GM19023 (cell line): ENCODE measurements at regions not wholly inside any gene's neighbourhood (a gene's known extent, or its start where the extent isn't known, plus 50 kb on each side); places are given as distances from the start of the nearest gene placed in this dataset.
"Not testable (repeated sequence)": the region's sequence is repeated elsewhere in the genome, so short reads cannot be mapped to it uniquely, and the experiment has no call there.

Experiments used
- ATAC-seq: cut with Tn5 transposase; IDR thresholded peaks from one replicate; pipeline ENCODE4 v1.9.1; 2021; ENCODE audit warnings: mild to moderate bottlenecking, moderate library complexity; ENCODE audit not compliant: unreplicated experiment

GRCh38 chr3:44117239-44117638, 124.4 kb upstream of the TOPAZ1 start:
- ATAC-seq, result no peak

- ATAC-seq, result no peak
Measured at GRCh38 chr3:44117736-44118135, 124.0 kb upstream of the TOPAZ1 start.

- no peak for ATAC-seq
Measured at GRCh38 chr3:44120721-44121582, 120.7 kb upstream of the TOPAZ1 start.

GRCh38 chr3:44125246-44125645, 116.4 kb upstream of the TOPAZ1 start:
- ATAC-seq, result no peak

GRCh38 chr3:44125882-44126281, 115.8 kb upstream of the TOPAZ1 start:
- ATAC-seq, result no peak

GRCh38 chr3:44128057-44128775, 113.5 kb upstream of the TOPAZ1 start:
- no peak for ATAC-seq

- no peak for ATAC-seq
Measured at GRCh38 chr3:44130249-44130648, 111.4 kb upstream of the TOPAZ1 start.

GRCh38 chr3:44132061-44132460, 109.6 kb upstream of the TOPAZ1 start:
- ATAC-seq, result no peak

GRCh38 chr3:44132593-44132992, 109.1 kb upstream of the TOPAZ1 start:
- no peak for ATAC-seq

GRCh38 chr3:44136421-44136820, 105.3 kb upstream of the TOPAZ1 start:
- ATAC-seq, result no peak

GRCh38 chr3:44146073-44146472, 95.6 kb upstream of the TOPAZ1 start:
- no peak for ATAC-seq

- ATAC-seq, result no peak
Measured at GRCh38 chr3:44159696-44160300, 81.9 kb upstream of the TOPAZ1 start.

GRCh38 chr3:44160818-44161217, 80.9 kb upstream of the TOPAZ1 start:
- ATAC-seq, result no peak

- ATAC-seq, result no peak
Measured at GRCh38 chr3:44171891-44172290, 69.8 kb upstream of the TOPAZ1 start.

GRCh38 chr3:44172701-44173100, 69.0 kb upstream of the TOPAZ1 start:
- not testable (repeated sequence) for ATAC-seq

GRCh38 chr3:44173263-44173662, 68.4 kb upstream of the TOPAZ1 start:
- no peak for ATAC-seq

GRCh38 chr3:44175070-44175469, 66.6 kb upstream of the TOPAZ1 start:
- ATAC-seq, result no peak

- ATAC-seq, result no peak
Measured at GRCh38 chr3:44179246-44179645, 62.4 kb upstream of the TOPAZ1 start.

GRCh38 chr3:44184319-44184953, 57.2 kb upstream of the TOPAZ1 start:
- no peak for ATAC-seq

- no peak for ATAC-seq
Measured at GRCh38 chr3:44185396-44185915, 56.2 kb upstream of the TOPAZ1 start.

GRCh38 chr3:44186111-44186672, 55.5 kb upstream of the TOPAZ1 start:
- no peak for ATAC-seq
